H1 (cell line): ENCODE measurements at regions not wholly inside any gene's neighbourhood (a gene's known extent, or its start where the extent isn't known, plus 50 kb on each side); places are given as distances from the start of the nearest gene placed in this dataset.

Source experiments
- CTCF ChIA-PET: fragments of 300-600 bp; sonication (Branson Sonifier 250); formaldehyde crosslinking; loops from one replicate; lab custom pipeline; 2021; ENCODE audit not compliant: partially characterized antibody; lab: Charles Lee
- POLR2A ChIA-PET: fragments of 300-600 bp; sonication (Branson Sonifier 250); formaldehyde crosslinking; loops from one replicate; lab custom pipeline; 2021; ENCODE audit warnings: inconsistent platforms; ENCODE audit not compliant: partially characterized antibody; lab: Charles Lee
- DNase-seq, 2 experiments: peaks; one replicate each; pipeline versions ENCODE4 v3.0.0 to v3.0.0-alpha.2; 2010 to 2022; ENCODE audit warnings: low spot score in 2 of 2, low read depth in 1 of 2, mixed read lengths in 1 of 2
- FAIRE-seq: peaks from 2 replicates; lab custom pipeline; 2011; peaks lifted over from hg19 to GRCh38; lab: Jason Lieb, UNC
- H2AFZ ChIP-seq: 2 replicates; pipeline ENCODE4 v1.8.1; 2012; ENCODE audit warnings: low read length, inconsistent platforms
- H2AK5ac ChIP-seq: 2 replicates; pipeline ENCODE4 v1.6.1; 2013; ENCODE audit warnings: low read depth, low read length
- H2BK120ac ChIP-seq: replicated peaks from 2 replicates; pipeline ENCODE3; 2013; ENCODE audit warnings: low read depth, low read length, inconsistent platforms
- H2BK12ac ChIP-seq: 2 replicates; pipeline ENCODE4 v1.6.1; 2013; ENCODE audit warnings: low read depth, low read length
- H2BK15ac ChIP-seq: 2 replicates; pipeline ENCODE4 v1.6.1; 2013; ENCODE audit warnings: low read length
- H2BK20ac ChIP-seq: 2 replicates; pipeline ENCODE4 v1.6.1; 2013; ENCODE audit warnings: low read length
- H2BK5ac ChIP-seq: 2 replicates; pipeline ENCODE4 v1.6.1; 2013; ENCODE audit warnings: low read depth, low read length
- H3K14ac ChIP-seq: 2 replicates; pipeline ENCODE4 v1.6.1; 2013; ENCODE audit warnings: inconsistent platforms; ENCODE audit not compliant: insufficient read length
- H3K18ac ChIP-seq: 2 replicates; pipeline ENCODE4 v1.6.1; 2013; ENCODE audit warnings: low read length; ENCODE audit errors: extremely low read depth
- H3K23ac ChIP-seq: 2 replicates; pipeline ENCODE4 v1.6.1; 2013; ENCODE audit warnings: inconsistent platforms; ENCODE audit not compliant: insufficient read length
- H3K23me2 ChIP-seq: 2 replicates; pipeline ENCODE4 v1.6.1; 2013; ENCODE audit warnings: low read depth, low read length
- H3K27ac ChIP-seq: 2 replicates; pipeline ENCODE4 v1.6.1; 2011; ENCODE audit warnings: low read depth, low read length, inconsistent platforms
- H3K27me3 ChIP-seq, 4 experiments: replicated peaks in 1 of 4; 1 replicate in 1 of 4; 2 replicates in 3 of 4; pipeline versions ENCODE4 v1.6.1 to v1.8.1; 2011 to 2013; ENCODE audit warnings: low read length in 3 of 4, mild to moderate bottlenecking in 3 of 4, inconsistent platforms in 2 of 4, mixed read lengths in 2 of 4, moderate library complexity in 1 of 4; ENCODE audit not compliant: control insufficient read depth in 3 of 4, insufficient read depth in 3 of 4; ENCODE audit errors: extremely low read depth in 1 of 4
- H3K36me3 ChIP-seq, 4 experiments: 2 replicates each; pipeline versions ENCODE4 v1.6.1 to v1.8.1; 2011 to 2013; ENCODE audit warnings: mild to moderate bottlenecking in 4 of 4, low read length in 3 of 4, moderate library complexity in 2 of 4, control low read depth in 1 of 4, inconsistent platforms in 1 of 4; ENCODE audit not compliant: insufficient read depth in 4 of 4, control insufficient read depth in 2 of 4
- H3K4ac ChIP-seq: replicated peaks from 2 replicates; pipeline ENCODE3; 2013; ENCODE audit warnings: low read length, low read depth, mixed read lengths, inconsistent platforms; ENCODE audit not compliant: insufficient read length
- H3K4me1 ChIP-seq, 4 experiments: replicated peaks in 1 of 4; 1 replicate in 1 of 4; 2 replicates in 3 of 4; pipeline versions ENCODE4 v1.6.1 to v1.8.1; 2011 to 2013; ENCODE audit warnings: low read length in 3 of 4, inconsistent platforms in 2 of 4, mixed read lengths in 1 of 4; ENCODE audit not compliant: insufficient read depth in 4 of 4, control insufficient read depth in 3 of 4
- H3K4me2 ChIP-seq, 2 experiments: 2 replicates each; pipeline versions ENCODE4 v1.6.1 to v1.8.1; 2011 to 2013; ENCODE audit warnings: low read depth in 2 of 2, low read length in 2 of 2, control low read depth in 1 of 2, inconsistent platforms in 1 of 2, mild to moderate bottlenecking in 1 of 2; ENCODE audit not compliant: insufficient read depth in 1 of 2
- H3K4me3 ChIP-seq, 4 experiments: fragments of 200-600, 300-600 bp in 1 of 4; sonication (generic), shearing (Covaris generic), sonication (Bioruptor Twin) in 1 of 4; 2 replicates each; pipeline versions ENCODE4 v1.5.1 to v1.8.1; 2011 to 2016; ENCODE audit warnings: low read length in 4 of 4, low read depth in 3 of 4, control low read depth in 2 of 4, inconsistent platforms in 2 of 4, mild to moderate bottlenecking in 2 of 4, mixed read lengths in 1 of 4, moderate library complexity in 1 of 4; ENCODE audit not compliant: insufficient read depth in 2 of 4; ENCODE audit errors: extremely low read depth in 1 of 4
- H3K56ac ChIP-seq: replicated peaks from 2 replicates; pipeline ENCODE3; 2013; ENCODE audit warnings: low read depth, mild to moderate bottlenecking, mixed read lengths, low read length, inconsistent platforms; ENCODE audit not compliant: insufficient read length
- H3K79me1 ChIP-seq: 2 replicates; pipeline ENCODE4 v1.6.1; 2013; ENCODE audit warnings: low read depth, low read length, control low read depth
- H3K79me2 ChIP-seq, 2 experiments: 2 replicates each; pipeline versions ENCODE4 v1.6.1 to v1.8.1; 2012 to 2013; ENCODE audit warnings: low read length in 2 of 2, mild to moderate bottlenecking in 2 of 2, inconsistent platforms in 1 of 2; ENCODE audit not compliant: insufficient read depth in 2 of 2, control insufficient read depth in 1 of 2
- H3K9ac ChIP-seq, 4 experiments: replicated peaks in 1 of 4; 1 replicate in 1 of 4; 2 replicates in 3 of 4; pipeline versions ENCODE4 v1.6.1 to v1.8.1; 2011 to 2013; ENCODE audit warnings: low read depth in 3 of 4, low read length in 3 of 4, control low read depth in 2 of 4, mild to moderate bottlenecking in 2 of 4, moderate library complexity in 2 of 4, inconsistent platforms in 1 of 4; ENCODE audit errors: extremely low read depth in 1 of 4
- H3K9me3 ChIP-seq, 2 experiments: 2 replicates each; pipeline versions ENCODE4 v1.6.1 to v1.8.1; 2012 to 2013; ENCODE audit warnings: mild to moderate bottlenecking in 2 of 2, moderate library complexity in 2 of 2, control low read depth in 1 of 2, inconsistent platforms in 1 of 2, low read depth in 1 of 2, low read length in 1 of 2, mixed read lengths in 1 of 2; ENCODE audit not compliant: insufficient read depth in 2 of 2
- H4K20me1 ChIP-seq, 2 experiments: replicated peaks in 1 of 2; 2 replicates each; pipeline versions ENCODE3 to v1.8.1; 2011 to 2013; ENCODE audit warnings: inconsistent platforms in 2 of 2, low read length in 2 of 2, mild to moderate bottlenecking in 1 of 2; ENCODE audit not compliant: insufficient read depth in 2 of 2, control insufficient read depth in 1 of 2
- H4K5ac ChIP-seq: 2 replicates; pipeline ENCODE4 v1.6.1; 2013; ENCODE audit warnings: low read length, low read depth, mixed read lengths, inconsistent platforms; ENCODE audit not compliant: insufficient read length
- H4K8ac ChIP-seq: 2 replicates; pipeline ENCODE4 v1.8.0; 2013; ENCODE audit warnings: mild to moderate bottlenecking, moderate library complexity, low read length, inconsistent platforms; ENCODE audit not compliant: insufficient read depth; ENCODE audit errors: extremely low read depth
- H4K91ac ChIP-seq: replicated peaks from 2 replicates; pipeline ENCODE3; 2013; ENCODE audit warnings: low read length, mixed read lengths, inconsistent platforms; ENCODE audit not compliant: insufficient read length
- WGBS, 2 experiments: shearing (Covaris generic) in 1 of 2; methylation state at CpG; one replicate each; pipeline versions ENCODE4 v1.1.6 to v1.1.7; 2013 to 2015; ENCODE audit warnings: low lambda C conversion rate in 2 of 2, mixed read lengths in 2 of 2, inconsistent platforms in 1 of 2, low coverage in 1 of 2, missing lambda C conversion rate in 1 of 2; ENCODE audit not compliant: insufficient replicate concordance in 2 of 2, insufficient coverage in 1 of 2, insufficient read length in 1 of 2; ENCODE audit errors: extremely low coverage in 1 of 2, missing lambda C conversion rate in 1 of 2; 5-methylcytosine and 5-hydroxymethylcytosine counted together
- TF ChIP-seq, protein P1 (sequence below): fragments of 300-600 bp; sonication (generic); IDR thresholded peaks from 2 replicates; pipeline ENCODE4 v1.7.1; 2012; ENCODE audit warnings: low read length, moderate library complexity, mild to moderate bottlenecking, inconsistent platforms; ENCODE audit not compliant: insufficient replicate concordance

DNA sequence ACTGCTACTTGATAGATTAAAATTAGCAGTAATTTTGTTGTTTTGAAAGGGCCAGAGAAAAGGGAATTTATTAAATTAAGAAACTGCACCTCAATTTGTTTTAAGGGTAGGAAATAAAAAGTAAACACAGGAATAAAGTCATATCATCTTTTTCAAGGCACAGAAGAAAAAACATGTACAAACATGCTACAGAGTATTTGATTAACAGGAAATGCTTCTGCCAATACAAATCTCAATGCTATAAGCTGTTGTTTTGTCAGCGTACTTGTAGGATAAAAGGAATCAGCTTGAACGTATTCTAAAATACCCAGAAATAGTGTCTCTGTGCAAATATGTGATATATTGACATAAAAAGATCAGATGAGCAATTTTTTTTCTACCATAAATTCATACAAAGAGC, 474.0 kb upstream of the MGAT4C start:
- POLR2A ChIA-PET, result no interaction called here
- Histone ChIP-seq H3K27ac (no peak overlapping the region), H3K23ac (no peak overlapping the region), H4K91ac (no peak overlapping the region), H3K56ac (no peak overlapping the region), H2BK5ac (no peak overlapping the region), H3K9me3 (0 out of 4 replicates have a peak, but pooled peaks cover 0 to 2% of the 10 kb centered on the region in 2 experiments), H2BK120ac (no peak overlapping the region), H2BK15ac (no peak overlapping the region), H3K14ac (no peak overlapping the region), H3K79me1 (no peaks in the 10 kb centered on the region), H3K36me3 (no peaks in the 10 kb centered on the region), H3K4me2 (no peak overlapping the region), H2BK12ac (no peak overlapping the region), H4K20me1 (no peaks in the 10 kb centered on the region), H4K8ac (no peak overlapping the region), H3K4ac (no peak overlapping the region), H3K79me2 (no peaks in the 10 kb centered on the region), H3K4me3 (no peak overlapping the region), H3K23me2 (no peaks in the 10 kb centered on the region), H2AFZ (no peak overlapping the region), H2AK5ac (no peak overlapping the region), H4K5ac (no peak overlapping the region), H3K18ac (no peak overlapping the region), H3K4me1 (no peaks in the 10 kb centered on the region), H3K27me3 (no peaks in the 10 kb centered on the region), H2BK20ac (no peak overlapping the region), H3K9ac (no peak overlapping the region)
- CTCF ChIA-PET, result interaction anchor here (0.9 kb wide), 1 partner anchor 43 kb away, joined by 3 read pairs; no protein-coding TSS in a partner anchor
- WGBS, 2 experiments, result 92% methylated on average over 2 of the region's 2 CpGs; no CpG with 5 or more reads in 1 of the 2 experiments
- FAIRE-seq (no peak), DNase-seq (no peak)
- TF ChIP-seq, protein P1, sequence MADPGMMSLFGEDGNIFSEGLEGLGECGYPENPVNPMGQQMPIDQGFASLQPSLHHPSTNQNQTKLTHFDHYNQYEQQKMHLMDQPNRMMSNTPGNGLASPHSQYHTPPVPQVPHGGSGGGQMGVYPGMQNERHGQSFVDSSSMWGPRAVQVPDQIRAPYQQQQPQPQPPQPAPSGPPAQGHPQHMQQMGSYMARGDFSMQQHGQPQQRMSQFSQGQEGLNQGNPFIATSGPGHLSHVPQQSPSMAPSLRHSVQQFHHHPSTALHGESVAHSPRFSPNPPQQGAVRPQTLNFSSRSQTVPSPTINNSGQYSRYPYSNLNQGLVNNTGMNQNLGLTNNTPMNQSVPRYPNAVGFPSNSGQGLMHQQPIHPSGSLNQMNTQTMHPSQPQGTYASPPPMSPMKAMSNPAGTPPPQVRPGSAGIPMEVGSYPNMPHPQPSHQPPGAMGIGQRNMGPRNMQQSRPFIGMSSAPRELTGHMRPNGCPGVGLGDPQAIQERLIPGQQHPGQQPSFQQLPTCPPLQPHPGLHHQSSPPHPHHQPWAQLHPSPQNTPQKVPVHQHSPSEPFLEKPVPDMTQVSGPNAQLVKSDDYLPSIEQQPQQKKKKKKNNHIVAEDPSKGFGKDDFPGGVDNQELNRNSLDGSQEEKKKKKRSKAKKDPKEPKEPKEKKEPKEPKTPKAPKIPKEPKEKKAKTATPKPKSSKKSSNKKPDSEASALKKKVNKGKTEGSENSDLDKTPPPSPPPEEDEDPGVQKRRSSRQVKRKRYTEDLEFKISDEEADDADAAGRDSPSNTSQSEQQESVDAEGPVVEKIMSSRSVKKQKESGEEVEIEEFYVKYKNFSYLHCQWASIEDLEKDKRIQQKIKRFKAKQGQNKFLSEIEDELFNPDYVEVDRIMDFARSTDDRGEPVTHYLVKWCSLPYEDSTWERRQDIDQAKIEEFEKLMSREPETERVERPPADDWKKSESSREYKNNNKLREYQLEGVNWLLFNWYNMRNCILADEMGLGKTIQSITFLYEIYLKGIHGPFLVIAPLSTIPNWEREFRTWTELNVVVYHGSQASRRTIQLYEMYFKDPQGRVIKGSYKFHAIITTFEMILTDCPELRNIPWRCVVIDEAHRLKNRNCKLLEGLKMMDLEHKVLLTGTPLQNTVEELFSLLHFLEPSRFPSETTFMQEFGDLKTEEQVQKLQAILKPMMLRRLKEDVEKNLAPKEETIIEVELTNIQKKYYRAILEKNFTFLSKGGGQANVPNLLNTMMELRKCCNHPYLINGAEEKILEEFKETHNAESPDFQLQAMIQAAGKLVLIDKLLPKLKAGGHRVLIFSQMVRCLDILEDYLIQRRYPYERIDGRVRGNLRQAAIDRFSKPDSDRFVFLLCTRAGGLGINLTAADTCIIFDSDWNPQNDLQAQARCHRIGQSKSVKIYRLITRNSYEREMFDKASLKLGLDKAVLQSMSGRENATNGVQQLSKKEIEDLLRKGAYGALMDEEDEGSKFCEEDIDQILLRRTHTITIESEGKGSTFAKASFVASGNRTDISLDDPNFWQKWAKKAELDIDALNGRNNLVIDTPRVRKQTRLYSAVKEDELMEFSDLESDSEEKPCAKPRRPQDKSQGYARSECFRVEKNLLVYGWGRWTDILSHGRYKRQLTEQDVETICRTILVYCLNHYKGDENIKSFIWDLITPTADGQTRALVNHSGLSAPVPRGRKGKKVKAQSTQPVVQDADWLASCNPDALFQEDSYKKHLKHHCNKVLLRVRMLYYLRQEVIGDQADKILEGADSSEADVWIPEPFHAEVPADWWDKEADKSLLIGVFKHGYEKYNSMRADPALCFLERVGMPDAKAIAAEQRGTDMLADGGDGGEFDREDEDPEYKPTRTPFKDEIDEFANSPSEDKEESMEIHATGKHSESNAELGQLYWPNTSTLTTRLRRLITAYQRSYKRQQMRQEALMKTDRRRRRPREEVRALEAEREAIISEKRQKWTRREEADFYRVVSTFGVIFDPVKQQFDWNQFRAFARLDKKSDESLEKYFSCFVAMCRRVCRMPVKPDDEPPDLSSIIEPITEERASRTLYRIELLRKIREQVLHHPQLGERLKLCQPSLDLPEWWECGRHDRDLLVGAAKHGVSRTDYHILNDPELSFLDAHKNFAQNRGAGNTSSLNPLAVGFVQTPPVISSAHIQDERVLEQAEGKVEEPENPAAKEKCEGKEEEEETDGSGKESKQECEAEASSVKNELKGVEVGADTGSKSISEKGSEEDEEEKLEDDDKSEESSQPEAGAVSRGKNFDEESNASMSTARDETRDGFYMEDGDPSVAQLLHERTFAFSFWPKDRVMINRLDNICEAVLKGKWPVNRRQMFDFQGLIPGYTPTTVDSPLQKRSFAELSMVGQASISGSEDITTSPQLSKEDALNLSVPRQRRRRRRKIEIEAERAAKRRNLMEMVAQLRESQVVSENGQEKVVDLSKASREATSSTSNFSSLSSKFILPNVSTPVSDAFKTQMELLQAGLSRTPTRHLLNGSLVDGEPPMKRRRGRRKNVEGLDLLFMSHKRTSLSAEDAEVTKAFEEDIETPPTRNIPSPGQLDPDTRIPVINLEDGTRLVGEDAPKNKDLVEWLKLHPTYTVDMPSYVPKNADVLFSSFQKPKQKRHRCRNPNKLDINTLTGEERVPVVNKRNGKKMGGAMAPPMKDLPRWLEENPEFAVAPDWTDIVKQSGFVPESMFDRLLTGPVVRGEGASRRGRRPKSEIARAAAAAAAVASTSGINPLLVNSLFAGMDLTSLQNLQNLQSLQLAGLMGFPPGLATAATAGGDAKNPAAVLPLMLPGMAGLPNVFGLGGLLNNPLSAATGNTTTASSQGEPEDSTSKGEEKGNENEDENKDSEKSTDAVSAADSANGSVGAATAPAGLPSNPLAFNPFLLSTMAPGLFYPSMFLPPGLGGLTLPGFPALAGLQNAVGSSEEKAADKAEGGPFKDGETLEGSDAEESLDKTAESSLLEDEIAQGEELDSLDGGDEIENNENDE, result no peak
